ENCODE measurements at regions not wholly inside any gene's neighbourhood (a gene's known extent, or its start where the extent isn't known, plus 50 kb on each side); places are given as distances from the start of the nearest gene placed in this dataset.

DNA sequence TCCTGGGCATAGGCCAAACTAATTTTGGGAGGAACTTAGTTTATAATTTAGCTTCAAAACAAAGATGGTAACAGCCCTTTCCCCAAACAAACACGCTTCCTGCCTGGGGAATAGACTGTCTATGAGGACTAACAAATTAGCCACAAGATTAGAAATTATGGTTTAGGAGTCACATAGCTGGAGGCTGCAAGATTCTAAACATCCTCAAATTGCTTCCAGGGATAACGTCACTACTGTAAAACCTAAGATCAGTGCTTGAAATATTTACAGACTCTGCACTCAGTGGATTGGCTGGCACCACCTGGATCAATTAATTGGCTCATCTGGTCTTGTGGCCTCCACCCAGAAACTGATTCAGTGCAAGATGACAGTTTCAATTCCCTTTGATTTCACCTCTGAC is 118.0 kb upstream of the TACR1 start:
- no peak overlapping the region for H3K27ac Mint-ChIP-seq
- Histone ChIP-seq H3K27ac (ENCODE audit: low read depth, low read length) (no peak overlapping the region), H3K36me3 (ENCODE audit: control insufficient read depth in 2 of 3, insufficient read depth in 3 of 3, low read length in 3 of 3) (no peaks in the 10 kb centered on the region), H3K4me3 (ENCODE audit: low read length) (no peak overlapping the region), H3K9me3 (ENCODE audit: control insufficient read depth in 2 of 3, low read length in 3 of 3) (no peaks in the 10 kb centered on the region), H3K27me3 (ENCODE audit: control insufficient read depth in 2 of 2, insufficient read depth in 2 of 2, low read length in 2 of 2) (no peaks in the 10 kb centered on the region), H3K4me1 (ENCODE audit: control insufficient read depth in 2 of 2, insufficient read depth in 2 of 2, low read length in 2 of 2) (no peaks in the 10 kb centered on the region)
- intact Hi-C loops (cut with micrococcal nuclease) = no loop called here
- ATAC-seq (no peak), DNase-seq (no peak)
- no peaks in the 10 kb centered on the region for H3K27me3 Mint-ChIP-seq
- ChIA-PET POLR2A (no interaction called here), CTCF (no interaction called here)
- peaks cover 0 to 34% (median 11%) of the 10 kb centered on the region in 5 donors for H3K36me3 Mint-ChIP-seq
- H3K9me3 Mint-ChIP-seq = peaks cover 0 to 1% (median 0%) of the 10 kb centered on the region in 11 donors
- no peak overlapping the region for H3K4me3 Mint-ChIP-seq
- peaks cover 0 to 4% (median 0%) of the 10 kb centered on the region in 7 donors for H3K4me1 Mint-ChIP-seq

DNA sequence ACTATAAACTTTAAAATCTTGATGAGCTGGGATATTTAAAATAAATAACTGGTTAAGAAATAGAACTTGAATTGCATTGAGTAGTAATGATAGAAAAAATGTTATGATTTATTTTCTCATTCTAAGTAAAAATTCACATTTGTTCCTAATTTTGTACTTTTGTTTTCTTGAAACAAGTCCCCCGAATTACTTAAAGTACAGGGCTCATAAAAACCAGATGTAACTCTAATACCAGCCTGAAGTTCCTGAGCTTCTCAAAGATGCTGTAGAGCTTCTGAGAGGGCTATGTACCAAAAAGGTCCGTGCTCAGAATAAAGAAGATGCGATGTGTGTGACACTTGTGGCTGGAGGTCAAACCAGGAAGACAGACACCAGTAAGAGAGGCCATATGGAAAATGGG is 116.1 kb upstream of the TACR1 start:
- Mint-ChIP-seq H3K9me3 (peaks cover 0 to 1% (median 0%) of the 10 kb centered on the region in 11 donors), H3K4me1 (peaks cover 0 to 4% (median 0%) of the 10 kb centered on the region in 7 donors), H3K27ac (no peak overlapping the region), H3K27me3 (no peaks in the 10 kb centered on the region), H3K4me3 (no peak overlapping the region), H3K36me3 (peaks cover 0 to 47% (median 20%) of the 10 kb centered on the region in 5 donors)
- H3K27me3 ChIP-seq (ENCODE audit: control insufficient read depth in 2 of 2, insufficient read depth in 2 of 2, low read length in 2 of 2) = no peaks in the 10 kb centered on the region
- H3K9me3 ChIP-seq (ENCODE audit: control insufficient read depth in 2 of 3, low read length in 3 of 3) = no peaks in the 10 kb centered on the region
- POLR2A ChIA-PET = no interaction called here
- no peak overlapping the region for H3K4me3 ChIP-seq (ENCODE audit: low read length)
- no peaks in the 10 kb centered on the region for H3K36me3 ChIP-seq (ENCODE audit: control insufficient read depth in 2 of 3, insufficient read depth in 3 of 3, low read length in 3 of 3)
- no peak overlapping the region for H3K27ac ChIP-seq (ENCODE audit: low read depth, low read length)
- intact Hi-C loops (cut with micrococcal nuclease) = no loop called here
- H3K4me1 ChIP-seq (ENCODE audit: control insufficient read depth in 2 of 2, insufficient read depth in 2 of 2, low read length in 2 of 2) = no peaks in the 10 kb centered on the region
- ATAC-seq (no peak), DNase-seq (no peak)
- CTCF ChIA-PET = no interaction called here

DNA sequence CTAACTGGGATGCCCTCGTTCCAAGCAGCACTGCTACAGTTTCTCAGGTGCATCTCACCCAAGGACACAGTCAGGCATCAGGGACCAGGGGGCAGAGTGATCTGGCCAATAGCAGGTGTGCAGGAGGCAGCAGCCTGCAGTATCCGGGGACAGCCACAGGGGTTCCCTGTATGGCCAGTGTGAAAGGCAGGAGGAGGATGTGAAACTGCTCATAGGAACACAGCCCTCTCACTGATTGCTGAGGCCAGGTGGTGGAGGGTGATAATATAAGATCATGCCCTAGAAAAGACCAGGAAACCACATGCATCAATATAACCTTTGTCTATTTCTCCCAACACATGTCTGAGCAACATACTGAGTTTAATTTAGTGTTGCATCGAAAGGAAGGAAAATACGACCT is 112.7 kb upstream of the TACR1 start:
- Histone ChIP-seq H3K27me3 (ENCODE audit: control insufficient read depth in 2 of 2, insufficient read depth in 2 of 2, low read length in 2 of 2) (no peaks in the 10 kb centered on the region), H3K4me3 (ENCODE audit: low read length) (no peak overlapping the region), H3K9me3 (ENCODE audit: control insufficient read depth in 2 of 3, low read length in 3 of 3) (no peaks in the 10 kb centered on the region), H3K4me1 (ENCODE audit: control insufficient read depth in 2 of 2, insufficient read depth in 2 of 2, low read length in 2 of 2) (no peaks in the 10 kb centered on the region), H3K36me3 (ENCODE audit: control insufficient read depth in 2 of 3, insufficient read depth in 3 of 3, low read length in 3 of 3) (no peaks in the 10 kb centered on the region), H3K27ac (ENCODE audit: low read depth, low read length) (no peak overlapping the region)
- Mint-ChIP-seq H3K4me1 (no peaks in the 10 kb centered on the region), H3K36me3 (peaks cover 0 to 58% (median 40%) of the 10 kb centered on the region in 5 donors), H3K9me3 (peaks cover 0 to 6% (median 0%) of the 10 kb centered on the region in 11 donors), H3K27me3 (no peaks in the 10 kb centered on the region), H3K27ac (no peak overlapping the region), H3K4me3 (no peak overlapping the region)
- POLR2A ChIA-PET = no interaction called here
- intact Hi-C loops (cut with micrococcal nuclease) = no loop called here
- ATAC-seq (peak; percentile 40), DNase-seq (no peak)
- CTCF ChIA-PET = no interaction called here

GRCh38 chr2:75311521-75311920 is 112.2 kb upstream of the TACR1 start:
- ATAC-seq = no peak
- CTCF ChIA-PET = no interaction called here

GRCh38 chr2:75310876-75311275 is 111.6 kb upstream of the TACR1 start:
- Mint-ChIP-seq H3K9me3 (peaks cover 0 to 6% (median 0%) of the 10 kb centered on the region in 11 donors), H3K36me3 (peaks cover 0 to 61% (median 44%) of the 10 kb centered on the region in 5 donors), H3K4me1 (no peaks in the 10 kb centered on the region), H3K4me3 (no peak overlapping the region), H3K27me3 (no peaks in the 10 kb centered on the region), H3K27ac (no peak overlapping the region)
- Histone ChIP-seq H3K4me1 (ENCODE audit: control insufficient read depth in 2 of 2, insufficient read depth in 2 of 2, low read length in 2 of 2) (no peaks in the 10 kb centered on the region), H3K4me3 (ENCODE audit: low read length) (no peak overlapping the region), H3K27ac (ENCODE audit: low read depth, low read length) (no peak overlapping the region), H3K27me3 (ENCODE audit: control insufficient read depth in 2 of 2, insufficient read depth in 2 of 2, low read length in 2 of 2) (no peaks in the 10 kb centered on the region), H3K9me3 (ENCODE audit: control insufficient read depth in 2 of 3, low read length in 3 of 3) (no peaks in the 10 kb centered on the region), H3K36me3 (ENCODE audit: control insufficient read depth in 2 of 3, insufficient read depth in 3 of 3, low read length in 3 of 3) (no peaks in the 10 kb centered on the region)
- POLR2A ChIA-PET = no interaction called here
- ATAC-seq (no peak), DNase-seq (no peak)
- intact Hi-C loops (cut with micrococcal nuclease) = no loop called here
- CTCF ChIA-PET = no interaction called here

More at GRCh38 chr2:75311521-75311920, 112.2 kb upstream of the TACR1 start:
- Histone ChIP-seq H3K27me3 (ENCODE audit: control insufficient read depth in 2 of 2, insufficient read depth in 2 of 2, low read length in 2 of 2) (no peaks in the 10 kb centered on the region), H3K4me1 (ENCODE audit: control insufficient read depth in 2 of 2, insufficient read depth in 2 of 2, low read length in 2 of 2) (no peaks in the 10 kb centered on the region), H3K4me3 (ENCODE audit: low read length) (no peak overlapping the region), H3K9me3 (ENCODE audit: control insufficient read depth in 2 of 3, low read length in 3 of 3) (no peaks in the 10 kb centered on the region), H3K27ac (ENCODE audit: low read depth, low read length) (no peak overlapping the region), H3K36me3 (ENCODE audit: control insufficient read depth in 2 of 3, insufficient read depth in 3 of 3, low read length in 3 of 3) (no peaks in the 10 kb centered on the region)
- Mint-ChIP-seq H3K27me3 (no peaks in the 10 kb centered on the region), H3K27ac (no peak overlapping the region), H3K9me3 (peaks cover 0 to 6% (median 0%) of the 10 kb centered on the region in 11 donors), H3K4me3 (no peak overlapping the region), H3K36me3 (peaks cover 0 to 58% (median 40%) of the 10 kb centered on the region in 5 donors), H3K4me1 (no peaks in the 10 kb centered on the region)
- intact Hi-C loops (cut with micrococcal nuclease) = no loop called here
- POLR2A ChIA-PET = no interaction called here
- no peak for DNase-seq

DNA sequence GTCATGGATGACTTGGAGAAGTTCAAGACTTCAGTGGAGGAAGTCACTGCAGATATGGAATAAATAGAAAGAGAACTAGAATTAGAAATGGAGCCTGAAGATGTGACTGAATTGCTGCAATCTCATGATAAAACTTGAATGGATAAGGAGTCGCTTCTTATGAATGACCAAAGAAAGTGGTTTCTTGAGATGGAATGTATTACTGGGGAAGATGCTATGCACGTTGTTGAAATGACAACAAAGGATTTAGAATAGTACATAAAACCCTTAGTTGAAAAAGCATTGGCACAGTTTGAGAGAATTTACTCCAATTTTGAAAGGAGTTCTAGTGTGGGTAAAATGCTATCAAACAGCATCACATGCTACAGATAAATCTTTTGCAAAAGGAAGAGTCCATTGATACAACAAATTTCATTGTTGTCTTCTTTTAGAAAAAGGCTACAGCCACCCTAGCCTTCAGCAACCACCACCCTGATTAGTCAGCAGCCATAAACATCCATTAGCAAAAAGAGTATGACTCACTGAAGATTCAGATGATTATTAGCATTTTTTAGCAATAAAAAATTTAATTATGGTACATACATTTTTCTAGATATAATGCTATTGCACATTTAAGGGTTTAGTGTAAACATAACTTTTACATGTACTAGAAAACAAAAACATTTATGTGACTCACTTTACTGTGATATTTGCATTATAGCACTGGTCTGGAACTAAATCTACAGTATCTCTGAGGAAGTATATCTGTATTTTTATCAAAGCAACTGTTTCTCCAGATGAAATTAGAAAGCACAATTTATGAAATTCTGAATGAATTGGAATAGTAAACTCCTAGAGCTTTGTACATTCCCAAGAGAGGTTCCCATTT is 110.5 kb upstream of the TACR1 start:
- H3K9me3 ChIP-seq (ENCODE audit: control insufficient read depth in 2 of 3, low read length in 3 of 3) = no peaks in the 10 kb centered on the region
- no peak overlapping the region for H3K4me3 ChIP-seq (ENCODE audit: low read length)
- H3K4me1 Mint-ChIP-seq = no peaks in the 10 kb centered on the region
- H3K27ac ChIP-seq (ENCODE audit: low read depth, low read length) = no peak overlapping the region
- H3K27ac Mint-ChIP-seq = no peak overlapping the region
- H3K4me3 Mint-ChIP-seq = no peak overlapping the region
- peaks cover 0 to 67% (median 51%) of the 10 kb centered on the region in 5 donors for H3K36me3 Mint-ChIP-seq
- no peaks in the 10 kb centered on the region for H3K27me3 Mint-ChIP-seq
- intact Hi-C loops (cut with micrococcal nuclease) = no loop called here
- ChIA-PET CTCF (no interaction called here), POLR2A (no interaction called here)
- peaks cover 0 to 6% (median 0%) of the 10 kb centered on the region in 11 donors for H3K9me3 Mint-ChIP-seq
- no peaks in the 10 kb centered on the region for H3K4me1 ChIP-seq (ENCODE audit: control insufficient read depth in 2 of 2, insufficient read depth in 2 of 2, low read length in 2 of 2)
- DNase-seq = no peak
- no peaks in the 10 kb centered on the region for H3K36me3 ChIP-seq (ENCODE audit: control insufficient read depth in 2 of 3, insufficient read depth in 3 of 3, low read length in 3 of 3)
- H3K27me3 ChIP-seq (ENCODE audit: control insufficient read depth in 2 of 2, insufficient read depth in 2 of 2, low read length in 2 of 2) = no peaks in the 10 kb centered on the region
- ATAC-seq = no peak

DNA sequence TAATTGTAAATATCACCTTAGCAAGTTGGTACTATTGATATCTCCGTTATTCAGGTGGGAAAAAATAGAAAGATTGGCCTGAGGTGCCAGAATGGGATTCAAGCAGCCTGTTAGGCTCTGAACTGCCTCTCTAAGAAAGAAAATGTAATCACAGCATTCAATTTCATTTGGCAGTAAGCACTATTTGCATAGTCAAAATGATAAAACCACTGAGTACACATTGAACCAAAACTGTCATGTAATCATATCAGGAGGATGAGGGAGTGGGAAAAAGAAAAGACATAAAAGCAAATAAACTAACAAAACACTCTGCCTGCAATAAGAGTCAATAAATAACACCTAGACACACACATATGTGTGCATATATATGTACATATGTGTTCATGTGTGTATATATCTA is 103.9 kb upstream of the TACR1 start:
- ATAC-seq = no peak
- POLR2A ChIA-PET = no interaction called here

More for the DNA sequence above, 103.9 kb upstream of the TACR1 start:
- Histone ChIP-seq H3K27me3 (ENCODE audit: control insufficient read depth in 2 of 2, insufficient read depth in 2 of 2, low read length in 2 of 2) (no peaks in the 10 kb centered on the region), H3K27ac (ENCODE audit: low read depth, low read length) (no peak overlapping the region), H3K36me3 (ENCODE audit: control insufficient read depth in 2 of 3, insufficient read depth in 3 of 3, low read length in 3 of 3) (no peaks in the 10 kb centered on the region), H3K4me1 (ENCODE audit: control insufficient read depth in 2 of 2, insufficient read depth in 2 of 2, low read length in 2 of 2) (no peaks in the 10 kb centered on the region), H3K4me3 (ENCODE audit: low read length) (no peak overlapping the region), H3K9me3 (ENCODE audit: control insufficient read depth in 2 of 3, low read length in 3 of 3) (no peaks in the 10 kb centered on the region)
- intact Hi-C loops (cut with micrococcal nuclease) = no loop called here
- CTCF ChIA-PET = no interaction called here
- peaks cover 0 to 11% (median 0%) of the 10 kb centered on the region in 5 donors for H3K27me3 Mint-ChIP-seq
- H3K36me3 Mint-ChIP-seq = peaks cover 0 to 61% (median 50%) of the 10 kb centered on the region in 5 donors
- DNase-seq = no peak
- H3K9me3 Mint-ChIP-seq = peaks cover 0 to 22% (median 8%) of the 10 kb centered on the region in 11 donors
- H3K27ac Mint-ChIP-seq = no peak overlapping the region
- no peaks in the 10 kb centered on the region for H3K4me1 Mint-ChIP-seq
- no peak overlapping the region for H3K4me3 Mint-ChIP-seq

Data from naive thymus-derived CD4-positive, alpha-beta T cell (primary cell).